SU-DHL-6 (cell line): ENCODE measurements at regions not wholly inside any gene's neighbourhood (a gene's known extent, or its start where the extent isn't known, plus 50 kb on each side); places are given as distances from the start of the nearest gene placed in this dataset.

ENCODE experiments used
- EZH2phosphoT487 ChIP-seq: fragments of 200-600 bp; sonication (generic), shearing (Covaris generic); conservative IDR thresholded peaks from 2 replicates; pipeline ENCODE4 v1.6.1; 2018; ENCODE audit warnings: mild to moderate bottlenecking, antibody characterized with exemption, low read length, moderate library complexity, mixed read lengths
- TF ChIP-seq, protein P1 (sequence below): fragments of 200-600 bp; sonication (generic); IDR thresholded peaks from one replicate; pipeline ENCODE4 v1.5.1; 2017; ENCODE audit warnings: antibody characterized with exemption, mild to moderate bottlenecking, low read length, moderate library complexity; ENCODE audit not compliant: insufficient read depth, poor library complexity, severe bottlenecking

DNA sequence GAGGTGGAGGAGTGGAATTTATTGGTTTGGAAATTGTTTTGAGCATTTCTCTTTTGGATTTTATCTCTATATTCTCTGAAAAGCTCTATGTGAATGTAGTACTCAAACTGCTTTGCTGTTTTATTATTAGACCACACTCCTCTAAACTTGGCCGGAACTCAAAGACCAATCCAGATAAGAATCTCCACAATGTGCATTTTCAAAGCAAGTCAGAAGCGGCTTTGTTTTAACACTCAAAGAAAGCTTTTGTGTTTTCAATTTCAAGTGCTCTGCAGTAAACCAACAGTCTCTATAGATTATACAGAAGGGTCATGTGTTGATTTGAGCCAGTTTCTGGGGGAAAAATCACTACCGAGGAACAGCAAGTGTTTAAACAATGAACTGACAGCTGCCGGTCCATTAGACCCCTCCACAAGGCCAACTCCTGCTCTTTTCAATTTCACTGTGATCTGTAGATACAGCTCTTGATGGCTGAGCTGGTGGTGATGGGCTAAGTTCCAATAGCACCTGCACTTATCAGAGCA lies 79.4 kb downstream of the FTHL17 start:
- TF ChIP-seq, protein P1, sequence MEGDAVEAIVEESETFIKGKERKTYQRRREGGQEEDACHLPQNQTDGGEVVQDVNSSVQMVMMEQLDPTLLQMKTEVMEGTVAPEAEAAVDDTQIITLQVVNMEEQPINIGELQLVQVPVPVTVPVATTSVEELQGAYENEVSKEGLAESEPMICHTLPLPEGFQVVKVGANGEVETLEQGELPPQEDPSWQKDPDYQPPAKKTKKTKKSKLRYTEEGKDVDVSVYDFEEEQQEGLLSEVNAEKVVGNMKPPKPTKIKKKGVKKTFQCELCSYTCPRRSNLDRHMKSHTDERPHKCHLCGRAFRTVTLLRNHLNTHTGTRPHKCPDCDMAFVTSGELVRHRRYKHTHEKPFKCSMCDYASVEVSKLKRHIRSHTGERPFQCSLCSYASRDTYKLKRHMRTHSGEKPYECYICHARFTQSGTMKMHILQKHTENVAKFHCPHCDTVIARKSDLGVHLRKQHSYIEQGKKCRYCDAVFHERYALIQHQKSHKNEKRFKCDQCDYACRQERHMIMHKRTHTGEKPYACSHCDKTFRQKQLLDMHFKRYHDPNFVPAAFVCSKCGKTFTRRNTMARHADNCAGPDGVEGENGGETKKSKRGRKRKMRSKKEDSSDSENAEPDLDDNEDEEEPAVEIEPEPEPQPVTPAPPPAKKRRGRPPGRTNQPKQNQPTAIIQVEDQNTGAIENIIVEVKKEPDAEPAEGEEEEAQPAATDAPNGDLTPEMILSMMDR: no peak
- TF ChIP-seq EZH2phosphoT487: no peak
